ENCODE measurements at regions not wholly inside any gene's neighbourhood (a gene's known extent, or its start where the extent isn't known, plus 50 kb on each side); places are given as distances from the start of the nearest gene placed in this dataset.

DNA sequence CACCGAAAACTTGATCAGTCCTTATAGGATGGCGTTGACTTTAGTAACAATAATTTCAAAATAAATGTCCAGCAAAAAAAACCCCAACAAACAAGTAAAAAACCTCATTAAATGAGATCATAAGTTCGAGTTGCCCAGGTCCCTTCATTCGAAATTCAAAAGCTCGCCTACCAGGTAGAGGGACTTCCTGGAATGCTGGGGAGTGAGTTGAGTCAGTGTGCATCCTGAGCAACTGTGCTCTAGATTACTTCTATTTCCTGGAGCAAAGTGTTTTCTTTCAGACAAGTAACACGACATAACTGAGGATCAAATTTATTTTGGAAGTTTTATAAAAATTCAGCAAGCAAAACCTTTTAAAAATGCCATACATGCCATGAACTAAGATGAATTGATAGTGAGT lies 511.9 kb upstream of the CITED2 start:
- DNase-seq (ENCODE audit: low read depth), result no peak
- no peak overlapping the region for H3K4me3 ChIP-seq (ENCODE audit: low read length)
- TF ChIP-seq, protein P1, sequence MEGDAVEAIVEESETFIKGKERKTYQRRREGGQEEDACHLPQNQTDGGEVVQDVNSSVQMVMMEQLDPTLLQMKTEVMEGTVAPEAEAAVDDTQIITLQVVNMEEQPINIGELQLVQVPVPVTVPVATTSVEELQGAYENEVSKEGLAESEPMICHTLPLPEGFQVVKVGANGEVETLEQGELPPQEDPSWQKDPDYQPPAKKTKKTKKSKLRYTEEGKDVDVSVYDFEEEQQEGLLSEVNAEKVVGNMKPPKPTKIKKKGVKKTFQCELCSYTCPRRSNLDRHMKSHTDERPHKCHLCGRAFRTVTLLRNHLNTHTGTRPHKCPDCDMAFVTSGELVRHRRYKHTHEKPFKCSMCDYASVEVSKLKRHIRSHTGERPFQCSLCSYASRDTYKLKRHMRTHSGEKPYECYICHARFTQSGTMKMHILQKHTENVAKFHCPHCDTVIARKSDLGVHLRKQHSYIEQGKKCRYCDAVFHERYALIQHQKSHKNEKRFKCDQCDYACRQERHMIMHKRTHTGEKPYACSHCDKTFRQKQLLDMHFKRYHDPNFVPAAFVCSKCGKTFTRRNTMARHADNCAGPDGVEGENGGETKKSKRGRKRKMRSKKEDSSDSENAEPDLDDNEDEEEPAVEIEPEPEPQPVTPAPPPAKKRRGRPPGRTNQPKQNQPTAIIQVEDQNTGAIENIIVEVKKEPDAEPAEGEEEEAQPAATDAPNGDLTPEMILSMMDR (IDR thresholded peaks at IDR 0.05; ENCODE audit: insufficient read depth, low read depth, low read length, missing control alignments), result no peak

DNA sequence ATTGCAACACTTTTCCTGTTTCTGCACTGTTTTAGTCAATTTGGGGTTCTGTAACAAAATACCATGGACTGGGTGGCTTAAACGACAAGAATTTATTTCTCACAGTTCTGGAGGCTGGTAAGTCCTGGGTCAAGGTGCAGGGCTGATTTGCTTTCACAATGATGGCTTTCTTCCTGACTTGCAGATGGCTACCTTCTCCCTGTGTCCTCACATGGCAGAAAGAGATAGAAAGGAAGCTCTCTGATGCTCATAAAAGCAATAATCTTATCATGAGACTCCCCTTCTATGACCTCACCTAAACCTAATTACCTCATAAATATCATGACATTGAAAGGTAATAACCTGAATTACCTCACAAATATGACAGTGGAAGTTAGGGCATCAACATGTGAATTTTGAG lies 511.5 kb upstream of the CITED2 start:
- TF ChIP-seq, protein P1 (IDR thresholded peaks at IDR 0.05; ENCODE audit: insufficient read depth, low read depth, low read length, missing control alignments), result no peak
- DNase-seq (ENCODE audit: low read depth), result no peak
- H3K4me3 ChIP-seq (ENCODE audit: low read length), result no peak overlapping the region

DNA sequence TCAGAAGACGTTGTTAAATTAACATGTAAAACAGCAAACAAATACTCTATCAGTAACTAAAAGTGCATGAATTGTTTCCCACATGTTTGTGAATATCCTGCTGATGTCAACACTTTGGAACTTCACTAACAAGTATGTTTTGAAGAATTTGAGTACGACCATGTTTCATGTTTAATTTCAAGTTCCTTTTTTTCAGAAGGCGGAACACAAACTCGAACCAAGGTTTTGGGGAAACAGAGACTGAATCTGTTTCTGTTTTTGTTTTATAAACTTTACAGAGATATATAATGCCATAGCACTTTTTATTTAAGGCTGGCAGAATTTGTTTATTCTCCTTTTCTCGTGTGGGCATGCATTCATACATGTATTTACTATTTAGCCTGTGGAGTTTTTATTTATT lies 509.3 kb upstream of the CITED2 start:
- no peak overlapping the region for H3K4me3 ChIP-seq (ENCODE audit: low read length)
- TF ChIP-seq, protein P1 (IDR thresholded peaks at IDR 0.05; ENCODE audit: insufficient read depth, low read depth, low read length, missing control alignments), result no peak
- DNase-seq (ENCODE audit: low read depth), result no peak

DNA sequence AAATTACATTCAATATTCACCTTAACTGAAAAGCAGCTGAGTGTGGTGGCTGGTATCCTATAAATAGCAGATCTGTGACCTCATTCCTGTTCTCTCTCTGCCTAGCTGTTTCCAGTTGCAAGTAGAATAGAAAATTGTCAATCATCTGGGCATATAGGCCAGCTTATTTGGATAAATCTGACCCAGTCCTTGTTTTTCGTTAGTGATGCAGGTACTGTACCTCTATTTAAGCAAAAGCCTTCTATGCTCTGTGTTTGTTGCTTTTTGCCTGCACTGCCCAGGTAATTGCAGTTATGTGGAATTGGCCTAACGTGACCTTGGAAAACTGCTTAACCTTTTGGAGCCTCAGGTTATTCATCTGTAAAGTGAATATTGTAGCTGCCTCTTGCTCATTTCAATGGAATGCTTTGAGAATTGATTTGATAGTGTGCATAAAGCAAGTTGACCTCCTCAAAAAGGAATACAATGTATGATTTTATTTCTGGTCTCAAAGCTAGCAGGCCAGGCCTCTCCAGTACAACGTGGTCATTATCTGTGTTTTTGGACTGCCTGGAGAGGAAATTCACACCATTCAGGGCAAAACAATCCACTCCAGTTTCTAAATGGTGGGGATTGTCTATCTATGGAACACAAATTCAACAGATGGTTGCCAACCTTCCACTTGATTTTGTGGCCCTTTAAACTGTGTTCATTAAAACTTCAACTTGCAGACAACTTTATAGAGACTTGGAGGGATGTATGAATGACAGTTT lies 508.7 kb upstream of the CITED2 start:
- TF ChIP-seq, protein P1 (IDR thresholded peaks at IDR 0.05; ENCODE audit: insufficient read depth, low read depth, low read length, missing control alignments), result no peak
- H3K4me3 ChIP-seq (ENCODE audit: low read length), result no peak overlapping the region
- no peak for DNase-seq (ENCODE audit: low read depth)

DNA sequence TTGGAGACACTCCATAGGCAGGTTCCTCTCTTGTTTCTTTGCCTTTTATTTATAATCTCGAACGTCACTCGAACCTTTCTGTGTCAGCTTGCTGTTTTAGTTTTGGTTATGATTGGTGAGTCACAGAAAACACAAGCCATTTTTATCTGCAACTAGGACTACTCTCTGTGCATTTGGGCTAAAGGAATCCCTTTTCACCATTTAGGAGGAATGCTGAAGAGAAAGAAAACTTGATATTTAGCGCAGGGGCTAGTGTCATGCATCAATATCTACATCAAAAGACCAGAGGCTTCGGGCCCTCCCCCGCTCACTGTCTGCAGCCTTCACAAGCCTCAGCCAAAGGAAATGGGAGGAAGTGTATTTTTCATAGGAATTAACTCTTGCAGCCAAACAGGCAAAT lies 507.8 kb upstream of the CITED2 start:
- DNase-seq (ENCODE audit: low read depth), result no peak
- no peak overlapping the region for H3K4me3 ChIP-seq (ENCODE audit: low read length)
- TF ChIP-seq, protein P1 (IDR thresholded peaks at IDR 0.05; ENCODE audit: insufficient read depth, low read depth, low read length, missing control alignments), result no peak

DNA sequence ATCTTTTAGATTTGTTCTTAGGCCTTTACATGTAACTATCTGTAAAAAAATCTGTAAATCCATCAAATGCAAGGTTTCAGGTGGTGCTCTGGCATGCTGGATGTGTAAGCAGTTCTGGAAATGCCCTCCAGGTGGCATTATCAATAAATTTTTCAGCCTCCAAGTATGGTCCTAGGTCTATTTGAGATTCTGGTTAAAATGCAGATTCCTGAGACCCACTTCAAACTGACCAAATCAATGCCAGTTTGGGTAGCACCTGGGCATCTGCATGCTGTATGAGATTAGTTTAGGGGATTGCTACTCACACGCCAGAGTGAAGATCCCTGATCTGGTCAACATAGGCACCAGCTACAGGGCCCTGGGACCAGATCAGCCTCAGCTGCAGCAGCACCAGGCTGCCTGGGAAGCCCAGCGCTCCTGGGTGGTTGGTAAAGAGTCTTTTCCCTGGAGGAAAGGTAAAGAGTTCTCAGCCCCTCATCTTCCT lies 507.3 kb upstream of the CITED2 start:
- TF ChIP-seq, protein P1 (IDR thresholded peaks at IDR 0.05; ENCODE audit: insufficient read depth, low read depth, low read length, missing control alignments), result peak; percentile 72
- H3K4me3 ChIP-seq (ENCODE audit: low read length), result no peak overlapping the region
- peak; percentile 61 for DNase-seq (ENCODE audit: low read depth)

DNA sequence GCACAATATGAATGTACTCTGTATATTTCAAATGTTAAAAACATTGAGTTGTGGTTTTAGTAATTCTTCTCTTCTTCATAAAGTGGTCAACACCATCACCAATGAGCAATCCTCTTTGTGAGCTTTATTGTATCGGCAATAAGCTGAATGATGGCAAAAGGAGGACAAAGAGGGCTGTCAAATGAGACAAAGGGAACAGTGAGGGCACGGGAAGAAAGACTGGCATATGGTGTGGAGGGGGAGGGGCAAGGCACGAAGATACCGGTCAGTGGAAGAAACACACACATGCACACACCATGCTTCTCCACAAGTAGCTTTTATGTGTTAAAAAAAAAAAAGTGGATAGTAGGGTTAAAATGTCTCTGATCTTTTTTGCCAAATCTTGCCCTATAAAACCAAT lies 506.8 kb upstream of the CITED2 start:
- DNase-seq (ENCODE audit: low read depth), result no peak
- H3K4me3 ChIP-seq (ENCODE audit: low read length), result no peak overlapping the region
- TF ChIP-seq, protein P1 (IDR thresholded peaks at IDR 0.05; ENCODE audit: insufficient read depth, low read depth, low read length, missing control alignments), result no peak

All from epithelial cell of esophagus (primary cell).